GM23338 (cell line): ENCODE measurements at regions not wholly inside any gene's neighbourhood (a gene's known extent, or its start where the extent isn't known, plus 50 kb on each side); places are given as distances from the start of the nearest gene placed in this dataset.

Source experiments
- ATAC-seq: fragments of 200-7000 bp; cut with Tn5 transposase; 3 replicates; pipeline ENCODE4 v1.9.1; 2020
- DNase-seq: peaks from one replicate; pipeline ENCODE4 v3.0.0-alpha.2; 2015; ENCODE audit warnings: low spot score
- H2AFZ ChIP-seq: fragments of 200-600 bp; sonication (generic); 2 replicates; pipeline ENCODE4 v1.8.0; 2016; ENCODE audit warnings: antibody characterized with exemption, mild to moderate bottlenecking, moderate library complexity
- H3F3A ChIP-seq: fragments of 200-600 bp; sonication (generic); replicated peaks from 2 replicates; pipeline ENCODE4 v1.8.0; 2017; ENCODE audit warnings: antibody characterized with exemption, mixed run types, low read depth
- H3K27ac ChIP-seq: fragments of 200-600 bp; sonication (generic); 2 replicates; pipeline ENCODE4 v1.6.1; 2016; ENCODE audit warnings: low read depth
- H3K27me3 ChIP-seq: fragments of 200-600 bp; sonication (generic); 2 replicates; pipeline ENCODE4 v1.8.0; 2016; ENCODE audit warnings: mild to moderate bottlenecking, mixed run types, moderate library complexity; ENCODE audit not compliant: insufficient read depth
- H3K36me3 ChIP-seq: fragments of 200-600 bp; sonication (generic); 2 replicates; pipeline ENCODE4 v1.8.0; 2016; ENCODE audit warnings: mild to moderate bottlenecking; ENCODE audit not compliant: insufficient read depth
- H3K4me1 ChIP-seq: fragments of 200-600 bp; sonication (generic); 2 replicates; pipeline ENCODE4 v1.8.0; 2016; ENCODE audit warnings: mild to moderate bottlenecking, moderate library complexity; ENCODE audit not compliant: insufficient read depth
- H3K4me2 ChIP-seq: fragments of 200-600 bp; sonication (generic); 2 replicates; pipeline ENCODE4 v1.7.1; 2017; ENCODE audit warnings: mixed run types
- H3K4me3 ChIP-seq: fragments of 200-600 bp; sonication (generic); 2 replicates; pipeline ENCODE4 v1.6.1; 2016; ENCODE audit warnings: mixed run types
- H3K79me2 ChIP-seq: fragments of 200-600 bp; sonication (generic); replicated peaks from 2 replicates; pipeline ENCODE4 v1.8.0; 2017; ENCODE audit warnings: mild to moderate bottlenecking; ENCODE audit not compliant: insufficient read depth
- H3K9me2 ChIP-seq: fragments of 200-600 bp; sonication (generic); 2 replicates; pipeline ENCODE4 v1.8.0; 2017; ENCODE audit not compliant: insufficient read depth
- H4K20me1 ChIP-seq: fragments of 200-600 bp; sonication (generic); replicated peaks from 2 replicates; pipeline ENCODE4 v1.8.0; 2017; ENCODE audit warnings: mild to moderate bottlenecking; ENCODE audit not compliant: insufficient read depth
- H3K27ac Mint-ChIP-seq: 2 replicates; pipeline ENCODE4 v1.8.0; 2020; ENCODE audit warnings: inconsistent platforms, mild to moderate bottlenecking, moderate library complexity, mixed read lengths
- H3K27me3 Mint-ChIP-seq: 3 replicates; pipeline ENCODE4 v1.8.0; 2022; ENCODE audit warnings: low read depth, mild to moderate bottlenecking, moderate library complexity, mixed read lengths, inconsistent platforms; ENCODE audit not compliant: insufficient read depth, poor library complexity
- H3K36me3 Mint-ChIP-seq: 3 replicates; pipeline ENCODE4 v1.8.0; 2021; ENCODE audit warnings: low read depth, mild to moderate bottlenecking, inconsistent platforms, moderate library complexity, mixed read lengths
- H3K4me1 Mint-ChIP-seq: 3 replicates; pipeline ENCODE4 v1.8.0; 2020; ENCODE audit warnings: mild to moderate bottlenecking, inconsistent platforms, mixed read lengths
- H3K4me3 Mint-ChIP-seq: 3 replicates; pipeline ENCODE4 v1.8.0; 2021; ENCODE audit warnings: moderate library complexity, mild to moderate bottlenecking, inconsistent platforms, mixed read lengths
- H3K9me3 Mint-ChIP-seq: 3 replicates; pipeline ENCODE4 v1.8.0; 2020; ENCODE audit warnings: moderate library complexity, mild to moderate bottlenecking, inconsistent platforms, mixed read lengths
- CREB1 ChIP-seq: fragments of 250-450 bp; sonication (Bioruptor Pico); IDR thresholded peaks from 2 replicates; pipeline ENCODE4 v1.5.0; 2020; ENCODE audit warnings: low read depth, mild to moderate bottlenecking, moderate library complexity
- CTCF ChIP-seq, 2 experiments: fragments of 200-600 bp in 1 of 2; sonication (generic) in 1 of 2; conservative IDR thresholded peaks; 2 replicates each; pipeline versions ENCODE4 v1.5.1 to v1.6.1; 2016 to 2017; ENCODE audit warnings: antibody characterized with exemption in 2 of 2, low read depth in 2 of 2, mild to moderate bottlenecking in 2 of 2, moderate library complexity in 1 of 2
- EZH2 ChIP-seq: fragments of 200-600 bp; sonication (generic); IDR thresholded peaks from one replicate; pipeline ENCODE4 v1.8.0; 2017; ENCODE audit warnings: antibody characterized with exemption, mild to moderate bottlenecking, low read depth; ENCODE audit not compliant: unreplicated experiment
- EZH2phosphoT487 ChIP-seq: fragments of 200-600 bp; sonication (generic); IDR thresholded peaks from one replicate; pipeline ENCODE4 v1.8.1; 2018; ENCODE audit warnings: antibody characterized with exemption; ENCODE audit not compliant: unreplicated experiment
- JUNB ChIP-seq: IDR thresholded peaks from one replicate; pipeline ENCODE4 v1.6.1; 2016; ENCODE audit warnings: antibody characterized with exemption; ENCODE audit not compliant: unreplicated experiment
- NANOG ChIP-seq: IDR thresholded peaks from 2 replicates; pipeline ENCODE4 v1.6.1; 2016; ENCODE audit warnings: antibody characterized with exemption, borderline replicate concordance
- POLR2AphosphoS5 ChIP-seq: IDR thresholded peaks from 2 replicates; pipeline ENCODE4 v1.6.1; 2016; ENCODE audit warnings: antibody characterized with exemption, low read depth
- ZNF114 ChIP-seq: fragments of 250-450 bp; sonication (Bioruptor Pico); IDR thresholded peaks from 2 replicates; pipeline ENCODE4 v1.5.0; 2020; ENCODE audit warnings: mild to moderate bottlenecking, moderate library complexity
- ZNF331 ChIP-seq: fragments of 250-450 bp; sonication (Bioruptor Pico); IDR thresholded peaks from 2 replicates; pipeline ENCODE4 v1.5.0; 2020; ENCODE audit warnings: low read depth, mild to moderate bottlenecking, moderate library complexity
- TF ChIP-seq, protein P1 (sequence below): IDR thresholded peaks from 2 replicates; pipeline ENCODE4 v1.6.1; 2016; ENCODE audit warnings: antibody characterized with exemption
- TF ChIP-seq, protein P2 (sequence below): fragments of 250-450 bp; sonication (Bioruptor Pico); IDR thresholded peaks from 2 replicates; pipeline ENCODE4 v1.5.0; 2020; ENCODE audit warnings: mild to moderate bottlenecking, moderate library complexity

DNA sequence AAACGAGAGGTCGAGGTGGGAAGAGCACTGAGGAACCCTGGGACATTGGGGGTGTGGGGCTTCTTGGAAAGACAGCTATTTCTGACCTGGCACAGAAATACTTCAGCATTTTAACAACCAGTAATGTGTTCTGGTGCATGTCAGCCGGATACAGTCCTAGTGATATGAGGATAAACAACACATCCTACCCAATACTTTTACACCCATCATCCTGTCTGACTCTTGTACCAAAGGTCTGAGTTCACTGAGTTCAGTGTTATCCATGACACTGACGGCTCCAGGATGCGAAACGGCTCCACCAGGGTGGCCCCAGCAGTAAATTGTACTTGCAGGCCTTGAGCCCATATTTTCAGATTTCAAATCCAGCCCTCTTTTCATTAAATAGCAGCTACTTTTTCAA, 65.9 kb upstream of the SH3BP4 start:
- no peak overlapping the region for H3K4me3 Mint-ChIP-seq
- Histone ChIP-seq H3K4me1 (peaks cover 11% of the 10 kb centered on the region), H4K20me1 (no peaks in the 10 kb centered on the region), H3K4me2 (no peak overlapping the region), H3F3A (no peaks in the 10 kb centered on the region), H3K9me2 (no peaks in the 10 kb centered on the region), H2AFZ (no peak overlapping the region), H3K27ac (no peak overlapping the region), H3K4me3 (no peak overlapping the region), H3K36me3 (no peaks in the 10 kb centered on the region), H3K79me2 (no peaks in the 10 kb centered on the region), H3K27me3 (no peaks in the 10 kb centered on the region)
- no peak for DNase-seq
- peaks cover 2% of the 10 kb centered on the region for H3K27me3 Mint-ChIP-seq
- no peak overlapping the region for H3K27ac Mint-ChIP-seq
- H3K4me1 Mint-ChIP-seq: peaks cover 26% of the 10 kb centered on the region
- TF ChIP-seq ZNF114: no peak
- TF ChIP-seq NANOG: no peak
- TF ChIP-seq, protein P1, sequence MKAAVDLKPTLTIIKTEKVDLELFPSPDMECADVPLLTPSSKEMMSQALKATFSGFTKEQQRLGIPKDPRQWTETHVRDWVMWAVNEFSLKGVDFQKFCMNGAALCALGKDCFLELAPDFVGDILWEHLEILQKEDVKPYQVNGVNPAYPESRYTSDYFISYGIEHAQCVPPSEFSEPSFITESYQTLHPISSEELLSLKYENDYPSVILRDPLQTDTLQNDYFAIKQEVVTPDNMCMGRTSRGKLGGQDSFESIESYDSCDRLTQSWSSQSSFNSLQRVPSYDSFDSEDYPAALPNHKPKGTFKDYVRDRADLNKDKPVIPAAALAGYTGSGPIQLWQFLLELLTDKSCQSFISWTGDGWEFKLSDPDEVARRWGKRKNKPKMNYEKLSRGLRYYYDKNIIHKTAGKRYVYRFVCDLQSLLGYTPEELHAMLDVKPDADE: no peak
- TF ChIP-seq POLR2AphosphoS5: no peak
- TF ChIP-seq CTCF (conservative IDR thresholded peaks at IDR 0.05; ENCODE audit: low read depth in 2 of 2): no peak
- no peak for TF ChIP-seq EZH2
- TF ChIP-seq, protein P2, sequence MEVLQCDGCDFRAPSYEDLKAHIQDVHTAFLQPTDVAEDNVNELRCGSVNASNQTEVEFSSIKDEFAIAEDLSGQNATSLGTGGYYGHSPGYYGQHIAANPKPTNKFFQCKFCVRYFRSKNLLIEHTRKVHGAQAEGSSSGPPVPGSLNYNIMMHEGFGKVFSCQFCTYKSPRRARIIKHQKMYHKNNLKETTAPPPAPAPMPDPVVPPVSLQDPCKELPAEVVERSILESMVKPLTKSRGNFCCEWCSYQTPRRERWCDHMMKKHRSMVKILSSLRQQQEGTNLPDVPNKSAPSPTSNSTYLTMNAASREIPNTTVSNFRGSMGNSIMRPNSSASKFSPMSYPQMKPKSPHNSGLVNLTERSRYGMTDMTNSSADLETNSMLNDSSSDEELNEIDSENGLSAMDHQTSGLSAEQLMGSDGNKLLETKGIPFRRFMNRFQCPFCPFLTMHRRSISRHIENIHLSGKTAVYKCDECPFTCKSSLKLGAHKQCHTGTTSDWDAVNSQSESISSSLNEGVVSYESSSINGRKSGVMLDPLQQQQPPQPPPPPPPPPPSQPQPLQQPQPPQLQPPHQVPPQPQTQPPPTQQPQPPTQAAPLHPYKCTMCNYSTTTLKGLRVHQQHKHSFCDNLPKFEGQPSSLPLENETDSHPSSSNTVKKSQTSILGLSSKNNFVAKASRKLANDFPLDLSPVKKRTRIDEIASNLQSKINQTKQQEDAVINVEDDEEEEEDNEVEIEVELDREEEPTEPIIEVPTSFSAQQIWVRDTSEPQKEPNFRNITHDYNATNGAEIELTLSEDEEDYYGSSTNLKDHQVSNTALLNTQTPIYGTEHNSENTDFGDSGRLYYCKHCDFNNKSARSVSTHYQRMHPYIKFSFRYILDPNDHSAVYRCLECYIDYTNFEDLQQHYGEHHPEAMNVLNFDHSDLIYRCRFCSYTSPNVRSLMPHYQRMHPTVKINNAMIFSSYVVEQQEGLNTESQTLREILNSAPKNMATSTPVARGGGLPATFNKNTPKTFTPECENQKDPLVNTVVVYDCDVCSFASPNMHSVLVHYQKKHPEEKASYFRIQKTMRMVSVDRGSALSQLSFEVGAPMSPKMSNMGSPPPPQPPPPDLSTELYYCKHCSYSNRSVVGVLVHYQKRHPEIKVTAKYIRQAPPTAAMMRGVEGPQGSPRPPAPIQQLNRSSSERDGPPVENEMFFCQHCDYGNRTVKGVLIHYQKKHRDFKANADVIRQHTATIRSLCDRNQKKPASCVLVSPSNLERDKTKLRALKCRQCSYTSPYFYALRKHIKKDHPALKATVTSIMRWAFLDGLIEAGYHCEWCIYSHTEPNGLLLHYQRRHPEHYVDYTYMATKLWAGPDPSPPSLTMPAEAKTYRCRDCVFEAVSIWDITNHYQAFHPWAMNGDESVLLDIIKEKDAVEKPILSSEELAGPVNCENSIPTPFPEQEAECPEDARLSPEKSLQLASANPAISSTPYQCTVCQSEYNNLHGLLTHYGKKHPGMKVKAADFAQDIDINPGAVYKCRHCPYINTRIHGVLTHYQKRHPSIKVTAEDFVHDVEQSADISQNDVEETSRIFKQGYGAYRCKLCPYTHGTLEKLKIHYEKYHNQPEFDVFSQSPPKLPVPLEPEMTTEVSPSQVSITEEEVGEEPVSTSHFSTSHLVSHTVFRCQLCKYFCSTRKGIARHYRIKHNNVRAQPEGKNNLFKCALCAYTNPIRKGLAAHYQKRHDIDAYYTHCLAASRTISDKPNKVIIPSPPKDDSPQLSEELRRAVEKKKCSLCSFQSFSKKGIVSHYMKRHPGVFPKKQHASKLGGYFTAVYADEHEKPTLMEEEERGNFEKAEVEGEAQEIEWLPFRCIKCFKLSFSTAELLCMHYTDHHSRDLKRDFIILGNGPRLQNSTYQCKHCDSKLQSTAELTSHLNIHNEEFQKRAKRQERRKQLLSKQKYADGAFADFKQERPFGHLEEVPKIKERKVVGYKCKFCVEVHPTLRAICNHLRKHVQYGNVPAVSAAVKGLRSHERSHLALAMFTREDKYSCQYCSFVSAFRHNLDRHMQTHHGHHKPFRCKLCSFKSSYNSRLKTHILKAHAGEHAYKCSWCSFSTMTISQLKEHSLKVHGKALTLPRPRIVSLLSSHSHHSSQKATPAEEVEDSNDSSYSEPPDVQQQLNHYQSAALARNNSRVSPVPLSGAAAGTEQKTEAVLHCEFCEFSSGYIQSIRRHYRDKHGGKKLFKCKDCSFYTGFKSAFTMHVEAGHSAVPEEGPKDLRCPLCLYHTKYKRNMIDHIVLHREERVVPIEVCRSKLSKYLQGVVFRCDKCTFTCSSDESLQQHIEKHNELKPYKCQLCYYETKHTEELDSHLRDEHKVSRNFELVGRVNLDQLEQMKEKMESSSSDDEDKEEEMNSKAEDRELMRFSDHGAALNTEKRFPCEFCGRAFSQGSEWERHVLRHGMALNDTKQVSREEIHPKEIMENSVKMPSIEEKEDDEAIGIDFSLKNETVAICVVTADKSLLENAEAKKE: no peak
- no peak for TF ChIP-seq JUNB
- TF ChIP-seq ZNF331 (CRISPR knock-in tag): no peak
- no peak for TF ChIP-seq EZH2phosphoT487
- no peak for TF ChIP-seq CREB1 (CRISPR knock-in tag)
- peaks cover 6% of the 10 kb centered on the region; the same call in 2 of the 3 replicates for H3K9me3 Mint-ChIP-seq
- ATAC-seq: no peak
- H3K36me3 Mint-ChIP-seq: peaks cover 3% of the 10 kb centered on the region; the same call in 1 of the 3 replicates
